Muscle of back (tissue), 3 donors: ENCODE measurements at regions not wholly inside any gene's neighbourhood (a gene's known extent, or its start where the extent isn't known, plus 50 kb on each side); places are given as distances from the start of the nearest gene placed in this dataset.

ENCODE experiments used
- DNase-seq, 3 donors: peaks; one replicate each; pipeline versions ENCODE4 v3.0.0 to v3.0.0-alpha.2; 2013

- no peak for DNase-seq
These were observed 185.5 kb downstream of the MYCN start for GRCh38 chr2:16125614-16126516.

- DNase-seq = no peak
These were observed 184.7 kb downstream of the MYCN start for GRCh38 chr2:16124881-16125613.

GRCh38 chr2:16123856-16124780 lies 183.8 kb downstream of the MYCN start:
- no peak for DNase-seq

- no peak for DNase-seq
These were observed 183.1 kb downstream of the MYCN start for GRCh38 chr2:16123421-16123820.

- DNase-seq = no peak
These were observed 182.2 kb downstream of the MYCN start for GRCh38 chr2:16122556-16122955.

GRCh38 chr2:16121986-16122390 lies 181.6 kb downstream of the MYCN start:
- DNase-seq = no peak

- DNase-seq = no peak
These were observed 181.1 kb downstream of the MYCN start for GRCh38 chr2:16121231-16121985.

- DNase-seq = no peak
These were observed 180.3 kb downstream of the MYCN start for GRCh38 chr2:16120591-16121180.

- no peak for DNase-seq
These were observed 179.4 kb downstream of the MYCN start for GRCh38 chr2:16119741-16120140.

- DNase-seq = no peak
These were observed 178.6 kb downstream of the MYCN start for GRCh38 chr2:16118611-16119590.

- no peak for DNase-seq
These were observed 177.7 kb downstream of the MYCN start for GRCh38 chr2:16117791-16118610.

- no peak for DNase-seq
These were observed 176.8 kb downstream of the MYCN start for GRCh38 chr2:16117021-16117700.

- no peak for DNase-seq
These were observed 175.8 kb downstream of the MYCN start for GRCh38 chr2:16115881-16116830.

- no peak for DNase-seq
These were observed 174.9 kb downstream of the MYCN start for GRCh38 chr2:16115291-16115690.

GRCh38 chr2:16114836-16115235 lies 174.5 kb downstream of the MYCN start:
- DNase-seq = no peak

- peak in 2 of 3 donors; percentile 27 to 57 for DNase-seq
These were observed 173.7 kb downstream of the MYCN start for GRCh38 chr2:16114070-16114469.

- DNase-seq = no peak
These were observed 173.2 kb downstream of the MYCN start for GRCh38 chr2:16113568-16113967.
